ENCODE measurements at regions not wholly inside any gene's neighbourhood (a gene's known extent, or its start where the extent isn't known, plus 50 kb on each side); places are given as distances from the start of the nearest gene placed in this dataset.

DNA sequence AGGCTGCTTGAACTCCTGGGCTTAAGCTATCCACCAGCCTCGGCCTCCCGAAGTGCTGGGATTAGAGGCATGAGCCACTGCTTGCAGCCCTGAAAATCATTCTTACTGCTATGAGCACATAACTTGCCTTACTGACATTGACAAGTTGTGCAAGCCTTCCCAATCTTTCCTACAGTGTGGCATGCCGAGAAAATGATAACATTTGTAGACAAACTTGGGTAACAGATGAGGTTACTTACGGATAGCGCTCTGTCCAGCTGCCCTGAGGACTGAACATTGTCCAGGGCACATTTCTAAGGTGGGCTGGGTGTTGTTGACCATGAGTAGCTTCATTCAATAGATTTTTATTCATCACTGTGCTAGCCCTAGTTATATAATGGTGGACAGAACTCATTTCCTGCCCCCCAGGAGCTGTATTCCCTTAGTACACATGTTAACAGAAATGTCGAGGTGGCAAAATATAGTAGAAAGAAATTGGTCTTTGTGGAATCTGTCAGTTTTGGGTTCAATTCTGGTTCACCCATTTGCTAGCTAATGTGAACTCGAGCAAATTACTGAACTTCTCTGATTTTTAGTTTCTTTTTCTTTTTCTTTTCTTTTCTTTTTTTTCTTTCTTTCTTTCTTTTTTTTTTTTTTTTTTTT, 118.4 kb upstream of the AKIRIN2 start:
- Histone ChIP-seq H3K4me1 (no peaks in the 10 kb centered on the region), H3K9me3 (no peaks in the 10 kb centered on the region), H3K27me3 (no peaks in the 10 kb centered on the region), H3K4me3 (no peak overlapping the region), H3K36me3 (no peaks in the 10 kb centered on the region), H3K27ac (no peak overlapping the region)
- TF ChIP-seq, protein P1, sequence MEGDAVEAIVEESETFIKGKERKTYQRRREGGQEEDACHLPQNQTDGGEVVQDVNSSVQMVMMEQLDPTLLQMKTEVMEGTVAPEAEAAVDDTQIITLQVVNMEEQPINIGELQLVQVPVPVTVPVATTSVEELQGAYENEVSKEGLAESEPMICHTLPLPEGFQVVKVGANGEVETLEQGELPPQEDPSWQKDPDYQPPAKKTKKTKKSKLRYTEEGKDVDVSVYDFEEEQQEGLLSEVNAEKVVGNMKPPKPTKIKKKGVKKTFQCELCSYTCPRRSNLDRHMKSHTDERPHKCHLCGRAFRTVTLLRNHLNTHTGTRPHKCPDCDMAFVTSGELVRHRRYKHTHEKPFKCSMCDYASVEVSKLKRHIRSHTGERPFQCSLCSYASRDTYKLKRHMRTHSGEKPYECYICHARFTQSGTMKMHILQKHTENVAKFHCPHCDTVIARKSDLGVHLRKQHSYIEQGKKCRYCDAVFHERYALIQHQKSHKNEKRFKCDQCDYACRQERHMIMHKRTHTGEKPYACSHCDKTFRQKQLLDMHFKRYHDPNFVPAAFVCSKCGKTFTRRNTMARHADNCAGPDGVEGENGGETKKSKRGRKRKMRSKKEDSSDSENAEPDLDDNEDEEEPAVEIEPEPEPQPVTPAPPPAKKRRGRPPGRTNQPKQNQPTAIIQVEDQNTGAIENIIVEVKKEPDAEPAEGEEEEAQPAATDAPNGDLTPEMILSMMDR (IDR thresholded peaks at IDR 0.05), result no peak
- intact Hi-C loops (cut with DNase I), result no loop called here
- no peak for DNase-seq (ENCODE audit: low spot score in 2 of 2)

GRCh38 chr6:87817183-87817582, 115.2 kb upstream of the AKIRIN2 start:
- Histone ChIP-seq H3K36me3 (no peaks in the 10 kb centered on the region), H3K4me3 (no peak overlapping the region), H3K27me3 (no peaks in the 10 kb centered on the region), H3K27ac (no peak overlapping the region), H3K9me3 (no peaks in the 10 kb centered on the region), H3K4me1 (no peaks in the 10 kb centered on the region)
- TF ChIP-seq, protein P1 (IDR thresholded peaks at IDR 0.05), result no peak
- no peak for DNase-seq (ENCODE audit: low spot score in 2 of 2)
- intact Hi-C loops (cut with DNase I), result no loop called here

DNA sequence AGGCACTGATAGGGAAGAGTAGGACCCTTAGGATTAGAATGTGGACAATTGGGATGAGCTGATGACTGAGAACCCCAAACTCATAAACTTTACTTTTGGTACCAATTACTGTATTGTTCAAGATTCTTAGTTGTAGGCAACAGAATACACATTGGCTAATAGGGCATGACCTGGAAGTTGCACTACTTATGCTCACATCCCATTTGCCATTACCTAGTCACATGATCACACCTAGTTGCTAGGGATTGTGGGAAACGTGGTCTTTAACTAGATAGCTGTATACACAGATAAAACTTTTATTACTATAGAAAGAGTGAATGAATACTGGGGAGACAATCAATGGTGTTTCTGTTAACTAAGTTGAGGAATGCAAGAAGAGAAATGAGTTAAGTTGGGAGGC, 113.4 kb upstream of the AKIRIN2 start:
- no peaks in the 10 kb centered on the region for H3K9me3 ChIP-seq
- H3K27me3 ChIP-seq, result no peaks in the 10 kb centered on the region

GRCh38 chr6:87808005-87808757, 106.1 kb upstream of the AKIRIN2 start:
- H3K36me3 ChIP-seq, result no peaks in the 10 kb centered on the region
- no peak overlapping the region for H3K27ac ChIP-seq
- no peak for DNase-seq (ENCODE audit: low spot score in 2 of 2)
- no peak overlapping the region for H3K4me3 ChIP-seq
- no peaks in the 10 kb centered on the region for H3K4me1 ChIP-seq
- intact Hi-C loops (cut with DNase I), result no loop called here
- no peaks in the 10 kb centered on the region for H3K9me3 ChIP-seq
- no peaks in the 10 kb centered on the region for H3K27me3 ChIP-seq
- TF ChIP-seq, protein P1 (IDR thresholded peaks at IDR 0.05), result no peak

More for the DNA sequence above, 113.4 kb upstream of the AKIRIN2 start:
- H3K4me3 ChIP-seq, result no peak overlapping the region
- no peak for DNase-seq (ENCODE audit: low spot score in 2 of 2)
- no peaks in the 10 kb centered on the region for H3K36me3 ChIP-seq
- no peaks in the 10 kb centered on the region for H3K4me1 ChIP-seq
- intact Hi-C loops (cut with DNase I), result no loop called here
- TF ChIP-seq, protein P1 (IDR thresholded peaks at IDR 0.05), result no peak
- no peak overlapping the region for H3K27ac ChIP-seq

- no peak overlapping the region for H3K4me3 ChIP-seq
- H3K27ac ChIP-seq, result no peak overlapping the region
- H3K36me3 ChIP-seq, result no peaks in the 10 kb centered on the region
- TF ChIP-seq, protein P1 (IDR thresholded peaks at IDR 0.05), result no peak
- no peaks in the 10 kb centered on the region for H3K9me3 ChIP-seq
- intact Hi-C loops (cut with DNase I), result no loop called here
- H3K27me3 ChIP-seq, result no peaks in the 10 kb centered on the region
- no peaks in the 10 kb centered on the region for H3K4me1 ChIP-seq
- DNase-seq (ENCODE audit: low spot score in 2 of 2), result no peak
Measured at GRCh38 chr6:87807475-87807874, 105.4 kb upstream of the AKIRIN2 start.
